Transverse colon (tissue), 4 donors: ENCODE measurements at regions not wholly inside any gene's neighbourhood (a gene's known extent, or its start where the extent isn't known, plus 50 kb on each side); places are given as distances from the start of the nearest gene placed in this dataset.
"Not testable (repeated sequence)": the region's sequence is repeated elsewhere in the genome, so short reads cannot be mapped to it uniquely, and the experiment has no call there.

Experiments used
- CTCF ChIP-seq, 5 experiments: fragments of 200-600 bp in 3 of 5; fragments of 450-650 bp in 2 of 5; sonication (generic) in 3 of 5; IDR thresholded peaks; 1 replicate in 2 of 5; 2 replicates in 3 of 5; pipeline ENCODE4 v1.5.1; 2016 to 2017; ENCODE audit warnings: antibody characterized with exemption in 5 of 5, inconsistent platforms in 3 of 5, mild to moderate bottlenecking in 2 of 5, moderate library complexity in 1 of 5
- EP300 ChIP-seq: sonication (generic); formaldehyde crosslinking; IDR thresholded peaks from one replicate; pipeline ENCODE4 v1.6.1; 2017; ENCODE audit warnings: antibody characterized with exemption, low read depth
- POLR2A ChIP-seq: fragments of 450-650 bp; IDR thresholded peaks from one replicate; pipeline ENCODE4 v1.6.1; 2016; ENCODE audit warnings: antibody characterized with exemption, mild to moderate bottlenecking, moderate library complexity
- POLR2AphosphoS5 ChIP-seq, 3 donors: sonication (generic); formaldehyde crosslinking; IDR thresholded peaks; one replicate each; pipeline ENCODE4 v1.6.1; 2016; ENCODE audit warnings: antibody characterized with exemption in 3 of 3

GRCh38 chr14:37838778-37839177 lies 243.3 kb downstream of the TTC6 start:
- not testable (repeated sequence) for TF ChIP-seq CTCF (IDR thresholded peaks at IDR 0.05); POLR2A; EP300; POLR2AphosphoS5 (IDR thresholded peaks at IDR 0.05)
